B cell (primary cell): ENCODE measurements at regions not wholly inside any gene's neighbourhood (a gene's known extent, or its start where the extent isn't known, plus 50 kb on each side); places are given as distances from the start of the nearest gene placed in this dataset.

ENCODE experiments used
- CTCF ChIP-seq: fragments of 200-600 bp; IDR thresholded peaks from one replicate; pipeline ENCODE4 v1.8.0; 2022; ENCODE audit warnings: antibody characterized with exemption, mild to moderate bottlenecking
- EZH2 ChIP-seq: IDR thresholded peaks from 2 replicates; pipeline ENCODE4 v1.6.1; 2012; ENCODE audit warnings: borderline replicate concordance, low read depth, mild to moderate bottlenecking, moderate library complexity, low read length; ENCODE audit not compliant: insufficient read depth, poor library complexity, severe bottlenecking

GRCh38 chr6:68122032-68122431 lies 513.0 kb upstream of the ADGRB3 start:
- TF ChIP-seq CTCF (no peak), EZH2 (no peak)
